ENCODE measurements at regions not wholly inside any gene's neighbourhood (a gene's known extent, or its start where the extent isn't known, plus 50 kb on each side); places are given as distances from the start of the nearest gene placed in this dataset.

GRCh38 chr12:60035835-60036234 lies 440.0 kb downstream of the SLC16A7 start:
- Histone ChIP-seq H3K4me1 (no peaks in the 10 kb centered on the region), H3K9me3 (ENCODE audit: low read depth) (no peaks in the 10 kb centered on the region), H3F3A (ENCODE audit: low read depth) (no peaks in the 10 kb centered on the region), H3K9ac (no peak overlapping the region), H4K20me1 (ENCODE audit: low read depth) (no peaks in the 10 kb centered on the region), H3K27ac (no peak overlapping the region), H2AFZ (replicated peaks) (no peak overlapping the region), H3K4me3 (no peak overlapping the region), H3K36me3 (no peaks in the 10 kb centered on the region), H3K4me2 (no peak overlapping the region), H3K27me3 (no peaks in the 10 kb centered on the region), H3K79me2 (ENCODE audit: low read depth) (no peaks in the 10 kb centered on the region)
- no peaks in the 10 kb centered on the region for H3K27me3 Mint-ChIP-seq (ENCODE audit: insufficient read depth, low read depth)
- no peak overlapping the region for H3K4me3 Mint-ChIP-seq
- H3K27ac Mint-ChIP-seq = no peak overlapping the region
- DNase-seq (ENCODE audit: low spot score) = no peak
- no peaks in the 10 kb centered on the region for H3K4me1 Mint-ChIP-seq
- TF ChIP-seq, protein P1, sequence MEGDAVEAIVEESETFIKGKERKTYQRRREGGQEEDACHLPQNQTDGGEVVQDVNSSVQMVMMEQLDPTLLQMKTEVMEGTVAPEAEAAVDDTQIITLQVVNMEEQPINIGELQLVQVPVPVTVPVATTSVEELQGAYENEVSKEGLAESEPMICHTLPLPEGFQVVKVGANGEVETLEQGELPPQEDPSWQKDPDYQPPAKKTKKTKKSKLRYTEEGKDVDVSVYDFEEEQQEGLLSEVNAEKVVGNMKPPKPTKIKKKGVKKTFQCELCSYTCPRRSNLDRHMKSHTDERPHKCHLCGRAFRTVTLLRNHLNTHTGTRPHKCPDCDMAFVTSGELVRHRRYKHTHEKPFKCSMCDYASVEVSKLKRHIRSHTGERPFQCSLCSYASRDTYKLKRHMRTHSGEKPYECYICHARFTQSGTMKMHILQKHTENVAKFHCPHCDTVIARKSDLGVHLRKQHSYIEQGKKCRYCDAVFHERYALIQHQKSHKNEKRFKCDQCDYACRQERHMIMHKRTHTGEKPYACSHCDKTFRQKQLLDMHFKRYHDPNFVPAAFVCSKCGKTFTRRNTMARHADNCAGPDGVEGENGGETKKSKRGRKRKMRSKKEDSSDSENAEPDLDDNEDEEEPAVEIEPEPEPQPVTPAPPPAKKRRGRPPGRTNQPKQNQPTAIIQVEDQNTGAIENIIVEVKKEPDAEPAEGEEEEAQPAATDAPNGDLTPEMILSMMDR (IDR thresholded peaks at IDR 0.05) = no peak
- no peak for TF ChIP-seq EZH2 (IDR thresholded peaks at IDR 0.05)
- TF ChIP-seq EZH2phosphoT487 (IDR thresholded peaks at IDR 0.05) = no peak
- H3K9me3 Mint-ChIP-seq = peaks cover 14% of the 10 kb centered on the region
- peaks cover 2% of the 10 kb centered on the region for H3K36me3 Mint-ChIP-seq

DNA sequence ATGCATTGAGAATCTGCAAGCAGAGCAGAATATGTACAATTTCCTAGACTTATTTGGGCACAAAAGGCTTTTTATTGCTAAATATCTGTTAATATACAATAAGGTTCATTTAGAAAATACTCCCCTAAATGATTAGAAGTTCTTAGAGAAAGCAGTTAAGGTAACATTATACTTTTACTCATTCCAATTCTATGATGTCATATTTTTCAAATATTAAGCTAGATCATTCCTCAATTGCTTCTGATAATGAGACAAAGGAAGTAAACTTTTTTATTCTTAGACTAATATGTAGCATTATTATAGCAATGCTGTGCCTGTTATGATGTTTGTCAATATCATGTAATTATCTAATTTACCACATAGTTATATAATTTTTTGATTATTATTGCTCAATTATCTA lies 447.0 kb downstream of the SLC16A7 start:
- no peaks in the 10 kb centered on the region for H3K79me2 ChIP-seq (ENCODE audit: low read depth)
- TF ChIP-seq EZH2 (IDR thresholded peaks at IDR 0.05) = no peak
- TF ChIP-seq, protein P1 (IDR thresholded peaks at IDR 0.05) = no peak
- TF ChIP-seq EZH2phosphoT487 (IDR thresholded peaks at IDR 0.05) = no peak
- no peak overlapping the region for H2AFZ ChIP-seq (replicated peaks)
- H3K4me3 ChIP-seq = no peak overlapping the region
- Mint-ChIP-seq H3K27me3 (ENCODE audit: insufficient read depth, low read depth) (no peaks in the 10 kb centered on the region), H3K36me3 (no peaks in the 10 kb centered on the region), H3K27ac (no peak overlapping the region), H3K4me1 (no peaks in the 10 kb centered on the region), H3K4me3 (no peak overlapping the region), H3K9me3 (no peaks in the 10 kb centered on the region)
- no peaks in the 10 kb centered on the region for H3K9me3 ChIP-seq (ENCODE audit: low read depth)
- H3K27ac ChIP-seq = no peak overlapping the region
- H3K9ac ChIP-seq = no peak overlapping the region
- no peaks in the 10 kb centered on the region for H4K20me1 ChIP-seq (ENCODE audit: low read depth)
- no peaks in the 10 kb centered on the region for H3K36me3 ChIP-seq
- no peaks in the 10 kb centered on the region for H3F3A ChIP-seq (ENCODE audit: low read depth)
- no peaks in the 10 kb centered on the region for H3K4me1 ChIP-seq
- DNase-seq (ENCODE audit: low spot score) = no peak
- no peaks in the 10 kb centered on the region for H3K27me3 ChIP-seq
- H3K4me2 ChIP-seq = no peak overlapping the region

DNA sequence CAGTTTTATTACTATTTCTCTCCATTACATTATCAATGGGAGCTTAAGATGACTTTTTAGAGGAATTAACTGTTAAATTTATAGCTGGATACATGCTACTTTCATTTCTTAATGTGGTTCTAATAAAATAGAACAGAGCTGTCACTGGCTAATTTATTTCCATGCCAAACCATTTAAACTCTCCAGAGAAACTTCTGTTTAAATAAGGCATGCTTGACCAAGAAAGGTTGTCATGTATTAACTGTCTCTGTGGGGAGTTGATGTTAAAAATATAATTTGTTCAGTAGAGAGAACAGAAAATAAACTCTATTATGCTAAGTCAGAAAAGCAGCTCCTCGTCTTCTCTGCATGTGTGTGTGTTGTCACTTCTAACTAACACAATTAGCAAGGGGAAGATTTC lies 447.4 kb downstream of the SLC16A7 start:
- Histone ChIP-seq H2AFZ (replicated peaks) (no peak overlapping the region), H3K36me3 (no peaks in the 10 kb centered on the region), H3K27ac (no peak overlapping the region), H3F3A (ENCODE audit: low read depth) (no peaks in the 10 kb centered on the region), H3K4me2 (no peak overlapping the region), H4K20me1 (ENCODE audit: low read depth) (no peaks in the 10 kb centered on the region), H3K4me1 (no peaks in the 10 kb centered on the region), H3K9me3 (ENCODE audit: low read depth) (no peaks in the 10 kb centered on the region), H3K9ac (no peak overlapping the region), H3K4me3 (no peak overlapping the region), H3K79me2 (ENCODE audit: low read depth) (no peaks in the 10 kb centered on the region), H3K27me3 (no peaks in the 10 kb centered on the region)
- no peak overlapping the region for H3K4me3 Mint-ChIP-seq
- H3K27ac Mint-ChIP-seq = no peak overlapping the region
- no peaks in the 10 kb centered on the region for H3K9me3 Mint-ChIP-seq
- TF ChIP-seq EZH2phosphoT487 (IDR thresholded peaks at IDR 0.05) (no peak), EZH2 (IDR thresholded peaks at IDR 0.05) (no peak)
- TF ChIP-seq, protein P1 (IDR thresholded peaks at IDR 0.05) = no peak
- no peak for DNase-seq (ENCODE audit: low spot score)
- H3K27me3 Mint-ChIP-seq (ENCODE audit: insufficient read depth, low read depth) = no peaks in the 10 kb centered on the region
- H3K36me3 Mint-ChIP-seq = no peaks in the 10 kb centered on the region
- no peaks in the 10 kb centered on the region for H3K4me1 Mint-ChIP-seq

- no peak overlapping the region for H2AFZ ChIP-seq (replicated peaks)
- no peaks in the 10 kb centered on the region for H3K4me1 Mint-ChIP-seq
- H3K27ac ChIP-seq = no peak overlapping the region
- H3K4me3 Mint-ChIP-seq = no peak overlapping the region
- H3K4me2 ChIP-seq = no peak overlapping the region
- H3K9me3 ChIP-seq (ENCODE audit: low read depth) = no peaks in the 10 kb centered on the region
- no peaks in the 10 kb centered on the region for H3F3A ChIP-seq (ENCODE audit: low read depth)
- H3K27me3 Mint-ChIP-seq (ENCODE audit: insufficient read depth, low read depth) = no peaks in the 10 kb centered on the region
- no peaks in the 10 kb centered on the region for H3K4me1 ChIP-seq
- no peak overlapping the region for H3K9ac ChIP-seq
- H4K20me1 ChIP-seq (ENCODE audit: low read depth) = no peaks in the 10 kb centered on the region
- no peak overlapping the region for H3K27ac Mint-ChIP-seq
- H3K36me3 Mint-ChIP-seq = no peaks in the 10 kb centered on the region
- H3K9me3 Mint-ChIP-seq = no peaks in the 10 kb centered on the region
- no peak for TF ChIP-seq EZH2phosphoT487 (IDR thresholded peaks at IDR 0.05)
- TF ChIP-seq, protein P1 (IDR thresholded peaks at IDR 0.05) = no peak
- TF ChIP-seq EZH2 (IDR thresholded peaks at IDR 0.05) = no peak
- DNase-seq (ENCODE audit: low spot score) = no peak
- no peak overlapping the region for H3K4me3 ChIP-seq
- H3K36me3 ChIP-seq = no peaks in the 10 kb centered on the region
- no peaks in the 10 kb centered on the region for H3K27me3 ChIP-seq
- no peaks in the 10 kb centered on the region for H3K79me2 ChIP-seq (ENCODE audit: low read depth)
These were observed 456.7 kb downstream of the SLC16A7 start for GRCh38 chr12:60052483-60052882.
